ENCODE measurements at regions not wholly inside any gene's neighbourhood (a gene's known extent, or its start where the extent isn't known, plus 50 kb on each side); places are given as distances from the start of the nearest gene placed in this dataset.
"Not testable (repeated sequence)": the region's sequence is repeated elsewhere in the genome, so short reads cannot be mapped to it uniquely, and the experiment has no call there.

GRCh38 chr11:129572667-129573066, 197.0 kb downstream of the BARX2 start:
- not testable (repeated sequence) for TF ChIP-seq EZH2 (IDR thresholded peaks at IDR 0.05; ENCODE audit: borderline replicate concordance, control insufficient read depth, low read depth, low read length); RCOR1 (conservative IDR thresholded peaks at IDR 0.05; ENCODE audit: low read depth, low read length); CTCF (IDR thresholded peaks at IDR 0.05 in 2 of 3, conservative IDR thresholded peaks at IDR 0.05 in 1 of 3; ENCODE audit: control insufficient read depth in 2 of 3, extremely low read depth in 1 of 3, insufficient read depth in 1 of 3, low read depth in 3 of 3, low read length in 3 of 3); SP1 (IDR thresholded peaks at IDR 0.05; ENCODE audit: low read depth, low read length); DPF2 (IDR thresholded peaks at IDR 0.05)
